SK-N-MC (cell line): ENCODE measurements at regions not wholly inside any gene's neighbourhood (a gene's known extent, or its start where the extent isn't known, plus 50 kb on each side); places are given as distances from the start of the nearest gene placed in this dataset.

ENCODE experiments used
- EZH2 ChIP-seq: fragments of 200-600 bp; sonication (generic); IDR thresholded peaks from one replicate; pipeline ENCODE4 v1.6.1; 2017; ENCODE audit warnings: antibody characterized with exemption
- POLR2AphosphoS5 ChIP-seq: IDR thresholded peaks from 2 replicates; pipeline ENCODE4 v1.6.1; 2012; ENCODE audit warnings: mild to moderate bottlenecking, low read depth, low read length, borderline replicate concordance

GRCh38 chr2:15786901-15787300, 153.4 kb upstream of the MYCN start:
- no peak for TF ChIP-seq EZH2
- TF ChIP-seq POLR2AphosphoS5 = no peak
